ENCODE measurements at regions not wholly inside any gene's neighbourhood (a gene's known extent, or its start where the extent isn't known, plus 50 kb on each side); places are given as distances from the start of the nearest gene placed in this dataset.

DNA sequence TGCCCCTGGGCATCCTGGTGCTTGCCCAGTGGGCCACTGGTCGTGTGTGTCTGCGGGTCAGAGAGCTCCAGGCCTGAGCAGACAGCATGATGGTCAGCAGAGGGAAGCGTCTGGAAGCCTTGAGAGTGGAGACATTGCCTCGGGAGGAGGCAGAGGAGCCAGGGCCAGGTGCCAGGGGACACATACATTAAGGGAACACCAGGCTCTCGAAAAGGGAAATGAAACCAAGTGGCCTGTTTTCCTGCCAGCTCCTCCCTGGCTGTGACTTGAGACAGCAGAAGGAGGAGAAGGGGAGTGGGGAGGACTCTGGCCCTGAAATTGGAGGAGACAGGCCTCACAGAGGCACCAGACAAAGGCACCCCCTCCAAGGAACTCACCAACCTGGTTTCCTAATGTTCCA is 62.4 kb upstream of the LRP8 start:
- Histone ChIP-seq H4K20me1 (ENCODE audit: insufficient read depth, low read length) (no peaks in the 10 kb centered on the region), H3F3A (ENCODE audit: insufficient read depth, low read length) (no peaks in the 10 kb centered on the region), H3K9me2 (ENCODE audit: low read depth, low read length) (no peaks in the 10 kb centered on the region), H3K4me3 (ENCODE audit: low read depth, low read length, poor library complexity, severe bottlenecking) (no peak overlapping the region), H3K27me3 (ENCODE audit: insufficient read depth, low read length) (no peaks in the 10 kb centered on the region; the same call in 1 of the 2 replicates), H3K4me2 (ENCODE audit: low read length) (no peak overlapping the region), H3K27ac (ENCODE audit: low read depth, low read length, poor library complexity, severe bottlenecking) (no peak overlapping the region), H3K36me3 (ENCODE audit: insufficient read depth, low read length) (no peaks in the 10 kb centered on the region), H3K4me1 (ENCODE audit: insufficient read depth, low read length, severe bottlenecking) (no peaks in the 10 kb centered on the region), H3K9me3 (ENCODE audit: low read length) (no peaks in the 10 kb centered on the region), H2AFZ (ENCODE audit: low read length) (no peak overlapping the region), H3K9ac (ENCODE audit: low read length) (no peak overlapping the region), H3K79me2 (ENCODE audit: insufficient read depth, low read length) (no peaks in the 10 kb centered on the region)
- TF ChIP-seq, protein P1, sequence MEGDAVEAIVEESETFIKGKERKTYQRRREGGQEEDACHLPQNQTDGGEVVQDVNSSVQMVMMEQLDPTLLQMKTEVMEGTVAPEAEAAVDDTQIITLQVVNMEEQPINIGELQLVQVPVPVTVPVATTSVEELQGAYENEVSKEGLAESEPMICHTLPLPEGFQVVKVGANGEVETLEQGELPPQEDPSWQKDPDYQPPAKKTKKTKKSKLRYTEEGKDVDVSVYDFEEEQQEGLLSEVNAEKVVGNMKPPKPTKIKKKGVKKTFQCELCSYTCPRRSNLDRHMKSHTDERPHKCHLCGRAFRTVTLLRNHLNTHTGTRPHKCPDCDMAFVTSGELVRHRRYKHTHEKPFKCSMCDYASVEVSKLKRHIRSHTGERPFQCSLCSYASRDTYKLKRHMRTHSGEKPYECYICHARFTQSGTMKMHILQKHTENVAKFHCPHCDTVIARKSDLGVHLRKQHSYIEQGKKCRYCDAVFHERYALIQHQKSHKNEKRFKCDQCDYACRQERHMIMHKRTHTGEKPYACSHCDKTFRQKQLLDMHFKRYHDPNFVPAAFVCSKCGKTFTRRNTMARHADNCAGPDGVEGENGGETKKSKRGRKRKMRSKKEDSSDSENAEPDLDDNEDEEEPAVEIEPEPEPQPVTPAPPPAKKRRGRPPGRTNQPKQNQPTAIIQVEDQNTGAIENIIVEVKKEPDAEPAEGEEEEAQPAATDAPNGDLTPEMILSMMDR (IDR thresholded peaks at IDR 0.05; ENCODE audit: low read length), result no peak
- no peak for TF ChIP-seq EZH2 (IDR thresholded peaks at IDR 0.05; ENCODE audit: borderline replicate concordance, low read length)

DNA sequence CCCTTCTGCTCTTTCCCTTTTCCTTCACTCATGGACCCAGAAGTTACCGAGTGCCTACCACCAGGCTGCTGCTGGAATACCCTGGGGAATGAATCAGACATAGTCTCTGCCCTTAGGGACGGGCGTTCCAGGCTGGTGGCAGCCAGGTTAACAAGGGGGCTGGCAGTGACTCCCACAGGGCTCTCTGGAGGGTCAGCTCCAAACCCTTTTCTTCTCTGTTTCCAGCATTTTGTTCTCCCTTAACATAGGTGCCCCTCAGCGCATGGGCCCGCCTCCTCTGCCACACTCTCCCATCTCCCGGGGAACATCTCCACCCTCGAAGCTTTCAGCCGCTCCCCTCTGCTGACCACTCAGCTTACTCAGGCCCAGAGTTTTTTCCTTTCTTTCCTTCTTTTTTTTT is 62.9 kb upstream of the LRP8 start:
- Histone ChIP-seq H4K20me1 (ENCODE audit: insufficient read depth, low read length) (no peaks in the 10 kb centered on the region), H3K27ac (ENCODE audit: low read depth, low read length, poor library complexity, severe bottlenecking) (no peak overlapping the region), H3K27me3 (ENCODE audit: insufficient read depth, low read length) (no peaks in the 10 kb centered on the region; the same call in 1 of the 2 replicates), H3K79me2 (ENCODE audit: insufficient read depth, low read length) (no peaks in the 10 kb centered on the region), H3K9ac (ENCODE audit: low read length) (no peak overlapping the region), H3K4me2 (ENCODE audit: low read length) (no peak overlapping the region), H3K9me3 (ENCODE audit: low read length) (no peaks in the 10 kb centered on the region), H3K9me2 (ENCODE audit: low read depth, low read length) (no peaks in the 10 kb centered on the region), H3K4me1 (ENCODE audit: insufficient read depth, low read length, severe bottlenecking) (no peaks in the 10 kb centered on the region), H3F3A (ENCODE audit: insufficient read depth, low read length) (no peaks in the 10 kb centered on the region), H3K36me3 (ENCODE audit: insufficient read depth, low read length) (no peaks in the 10 kb centered on the region), H2AFZ (ENCODE audit: low read length) (no peak overlapping the region), H3K4me3 (ENCODE audit: low read depth, low read length, poor library complexity, severe bottlenecking) (no peak overlapping the region)
- TF ChIP-seq, protein P1 (IDR thresholded peaks at IDR 0.05; ENCODE audit: low read length), result no peak
- no peak for TF ChIP-seq EZH2 (IDR thresholded peaks at IDR 0.05; ENCODE audit: borderline replicate concordance, low read length)

DNA sequence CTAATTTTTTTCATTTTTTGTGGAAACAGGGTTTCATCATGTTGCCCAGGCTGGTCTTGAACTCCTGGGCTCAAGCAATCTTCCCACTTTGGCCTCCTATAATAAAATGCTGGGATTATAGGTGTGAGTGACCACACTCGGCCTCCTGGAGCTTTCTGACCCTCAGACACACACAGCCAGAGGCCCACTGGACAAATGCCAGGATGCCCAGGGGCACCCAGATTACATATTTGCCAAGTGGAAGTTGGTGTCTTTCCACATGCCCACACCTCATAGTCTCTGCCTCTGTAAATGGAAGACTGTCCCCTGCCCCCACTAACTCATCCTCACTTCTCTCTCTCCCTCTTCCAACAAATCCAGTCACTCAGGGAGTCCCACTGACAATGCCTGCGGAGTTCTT is 63.4 kb upstream of the LRP8 start:
- TF ChIP-seq EZH2 (IDR thresholded peaks at IDR 0.05; ENCODE audit: borderline replicate concordance, low read length), result no peak
- TF ChIP-seq, protein P1 (IDR thresholded peaks at IDR 0.05; ENCODE audit: low read length), result no peak
- no peaks in the 10 kb centered on the region for H3K4me1 ChIP-seq (ENCODE audit: insufficient read depth, low read length, severe bottlenecking)
- H2AFZ ChIP-seq (ENCODE audit: low read length), result no peak overlapping the region
- no peaks in the 10 kb centered on the region for H3K9me2 ChIP-seq (ENCODE audit: low read depth, low read length)
- peaks cover under 1% of the 10 kb centered on the region; the same call in 1 of the 2 replicates for H3K27me3 ChIP-seq (ENCODE audit: insufficient read depth, low read length)
- H4K20me1 ChIP-seq (ENCODE audit: insufficient read depth, low read length), result no peaks in the 10 kb centered on the region
- no peaks in the 10 kb centered on the region for H3K36me3 ChIP-seq (ENCODE audit: insufficient read depth, low read length)
- H3F3A ChIP-seq (ENCODE audit: insufficient read depth, low read length), result no peaks in the 10 kb centered on the region
- no peak overlapping the region for H3K4me3 ChIP-seq (ENCODE audit: low read depth, low read length, poor library complexity, severe bottlenecking)
- H3K4me2 ChIP-seq (ENCODE audit: low read length), result no peak overlapping the region
- H3K79me2 ChIP-seq (ENCODE audit: insufficient read depth, low read length), result no peaks in the 10 kb centered on the region
- H3K9ac ChIP-seq (ENCODE audit: low read length), result no peak overlapping the region
- H3K9me3 ChIP-seq (ENCODE audit: low read length), result no peaks in the 10 kb centered on the region
- no peak overlapping the region for H3K27ac ChIP-seq (ENCODE audit: low read depth, low read length, poor library complexity, severe bottlenecking)

Measured in OCI-LY1 (cell line).